ENCODE measurements at regions not wholly inside any gene's neighbourhood (a gene's known extent, or its start where the extent isn't known, plus 50 kb on each side); places are given as distances from the start of the nearest gene placed in this dataset.
A peak's percentile ranks its signal among the peaks of the same experiment; 100 is the strongest.

DNA sequence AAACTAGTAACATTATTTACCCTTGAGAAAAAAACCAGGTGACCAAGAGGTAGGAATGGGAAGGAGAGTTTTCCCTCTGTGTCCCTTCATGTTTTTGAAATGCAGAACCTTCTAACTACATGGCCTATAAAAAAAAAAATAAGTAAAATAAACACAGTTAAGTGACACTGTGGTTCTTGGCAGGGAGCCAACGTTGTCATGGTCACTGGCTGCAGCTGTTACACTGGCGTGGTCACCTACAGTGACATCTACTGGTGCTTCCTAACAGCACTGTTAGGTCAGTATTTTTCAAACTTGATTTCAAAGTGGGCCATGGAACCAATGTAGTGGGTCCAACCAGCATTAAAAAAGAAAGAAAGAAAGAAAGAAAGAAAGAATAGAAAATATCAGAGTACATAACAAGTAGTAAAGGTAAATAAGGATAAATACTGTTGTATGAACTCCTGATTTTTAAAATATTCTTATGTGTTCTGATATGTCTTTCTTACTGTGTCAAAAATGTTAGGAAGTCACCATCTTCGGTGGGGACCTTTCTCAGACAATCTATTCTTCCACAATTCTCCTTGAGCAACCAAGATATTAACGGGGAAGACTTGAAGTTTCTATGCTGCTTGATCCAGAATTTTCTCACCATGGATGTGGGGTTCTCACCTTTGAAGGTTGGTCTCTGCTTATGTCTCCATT is 59.1 kb upstream of the PJA2 start:
- TF ChIP-seq, protein P1, sequence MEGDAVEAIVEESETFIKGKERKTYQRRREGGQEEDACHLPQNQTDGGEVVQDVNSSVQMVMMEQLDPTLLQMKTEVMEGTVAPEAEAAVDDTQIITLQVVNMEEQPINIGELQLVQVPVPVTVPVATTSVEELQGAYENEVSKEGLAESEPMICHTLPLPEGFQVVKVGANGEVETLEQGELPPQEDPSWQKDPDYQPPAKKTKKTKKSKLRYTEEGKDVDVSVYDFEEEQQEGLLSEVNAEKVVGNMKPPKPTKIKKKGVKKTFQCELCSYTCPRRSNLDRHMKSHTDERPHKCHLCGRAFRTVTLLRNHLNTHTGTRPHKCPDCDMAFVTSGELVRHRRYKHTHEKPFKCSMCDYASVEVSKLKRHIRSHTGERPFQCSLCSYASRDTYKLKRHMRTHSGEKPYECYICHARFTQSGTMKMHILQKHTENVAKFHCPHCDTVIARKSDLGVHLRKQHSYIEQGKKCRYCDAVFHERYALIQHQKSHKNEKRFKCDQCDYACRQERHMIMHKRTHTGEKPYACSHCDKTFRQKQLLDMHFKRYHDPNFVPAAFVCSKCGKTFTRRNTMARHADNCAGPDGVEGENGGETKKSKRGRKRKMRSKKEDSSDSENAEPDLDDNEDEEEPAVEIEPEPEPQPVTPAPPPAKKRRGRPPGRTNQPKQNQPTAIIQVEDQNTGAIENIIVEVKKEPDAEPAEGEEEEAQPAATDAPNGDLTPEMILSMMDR (conservative IDR thresholded peaks at IDR 0.05): peak; percentile 94
- TF ChIP-seq ZFX (IDR thresholded peaks at IDR 0.05): no peak
- no peak overlapping the region for H3K27ac ChIP-seq

DNA sequence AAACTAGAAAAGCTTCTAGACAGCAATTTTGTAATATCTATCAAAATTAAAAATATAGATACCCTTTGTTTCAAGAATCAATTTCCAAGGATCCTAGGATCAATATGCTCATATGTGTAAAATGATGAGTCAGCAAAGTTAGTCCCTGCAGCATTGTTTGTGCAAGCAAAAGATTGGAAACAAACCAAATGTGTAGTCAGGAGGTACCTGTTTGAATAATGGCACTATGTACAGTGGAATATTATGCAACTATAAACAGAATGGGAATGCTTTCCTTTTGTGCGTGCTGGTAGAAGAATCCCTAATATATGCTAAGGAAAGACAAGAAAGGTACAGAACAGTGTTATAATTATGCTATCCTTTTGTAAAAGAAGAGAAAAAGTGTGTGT is 58.5 kb upstream of the PJA2 start:
- TF ChIP-seq ZFX (IDR thresholded peaks at IDR 0.05): no peak
- TF ChIP-seq, protein P1 (conservative IDR thresholded peaks at IDR 0.05): no peak
- H3K27ac ChIP-seq: no peak overlapping the region

DNA sequence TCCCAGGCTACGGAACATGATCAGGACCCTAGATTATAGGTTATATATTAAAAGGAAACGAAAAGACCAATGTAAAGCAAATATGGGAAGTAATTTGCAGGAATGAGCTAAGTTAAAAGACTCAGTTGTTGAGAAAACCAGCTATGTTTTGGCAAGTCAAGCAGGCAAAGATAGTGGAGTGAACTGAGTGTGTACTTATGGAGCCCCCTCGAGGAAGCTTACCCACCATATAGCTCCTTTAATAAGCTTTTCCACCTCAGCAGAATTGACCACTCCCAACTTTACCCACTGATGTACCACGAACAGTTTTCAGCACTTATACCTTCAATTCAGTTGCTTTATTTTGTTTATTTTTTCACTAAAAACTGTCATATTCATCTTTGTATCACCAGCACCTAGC is 57.3 kb upstream of the PJA2 start:
- H3K27ac ChIP-seq: no peak overlapping the region
- TF ChIP-seq ZFX (IDR thresholded peaks at IDR 0.05): no peak
- TF ChIP-seq, protein P1 (conservative IDR thresholded peaks at IDR 0.05): no peak
